Adipocyte (in vitro differentiated cells): ENCODE measurements at regions not wholly inside any gene's neighbourhood (a gene's known extent, or its start where the extent isn't known, plus 50 kb on each side); places are given as distances from the start of the nearest gene placed in this dataset.
"Not testable (repeated sequence)": the region's sequence is repeated elsewhere in the genome, so short reads cannot be mapped to it uniquely, and the experiment has no call there.

Source experiments
- DNase-seq: peaks from one replicate; pipeline ENCODE4 v3.0.0-alpha.2; 2015; ENCODE audit warnings: low read depth
- H3K27me3 ChIP-seq: replicated peaks from 2 replicates; pipeline ENCODE4 v1.7.0; 2013; ENCODE audit warnings: mild to moderate bottlenecking, low read length, moderate library complexity; ENCODE audit not compliant: control insufficient read depth, insufficient read depth
- H3K36me3 ChIP-seq: 2 replicates; pipeline ENCODE4 v1.7.0; 2013; ENCODE audit warnings: low read length, mild to moderate bottlenecking, moderate library complexity; ENCODE audit not compliant: control insufficient read depth, insufficient read depth, severe bottlenecking
- H3K4me1 ChIP-seq: 2 replicates; pipeline ENCODE4 v1.7.0; 2013; ENCODE audit warnings: mild to moderate bottlenecking, low read length, moderate library complexity; ENCODE audit not compliant: control insufficient read depth, insufficient read depth
- H3K4me3 ChIP-seq: 2 replicates; pipeline ENCODE4 v1.7.0; 2013; ENCODE audit warnings: mild to moderate bottlenecking, low read length, moderate library complexity
- H3K9ac ChIP-seq: 2 replicates; pipeline ENCODE4 v1.7.0; 2013; ENCODE audit warnings: mild to moderate bottlenecking, low read length, moderate library complexity
- H3K9me3 ChIP-seq: 2 replicates; pipeline ENCODE4 v1.7.0; 2013; ENCODE audit warnings: mild to moderate bottlenecking, low read length, moderate library complexity; ENCODE audit not compliant: control insufficient read depth

- Histone ChIP-seq H3K4me1 (no peaks in the 10 kb centered on the region), H3K9me3 (peaks cover 8% of the 10 kb centered on the region), H3K9ac (no peak overlapping the region), H3K4me3 (peak overlapping the region; percentile 52), H3K27me3 (no peaks in the 10 kb centered on the region), H3K36me3 (no peaks in the 10 kb centered on the region)
- DNase-seq: no peak
These were observed 980.0 kb downstream of the DNAJB9 start for GRCh38 chr7:109549471-109550193.

GRCh38 chr7:109552017-109552416 is 982.3 kb downstream of the DNAJB9 start:
- H3K9ac ChIP-seq: no peak overlapping the region
- H3K27me3 ChIP-seq: no peaks in the 10 kb centered on the region
- H3K4me3 ChIP-seq: no peak overlapping the region
- peaks cover 8% of the 10 kb centered on the region for H3K9me3 ChIP-seq
- no peak for DNase-seq
- no peaks in the 10 kb centered on the region for H3K36me3 ChIP-seq
- H3K4me1 ChIP-seq: no peaks in the 10 kb centered on the region

DNA sequence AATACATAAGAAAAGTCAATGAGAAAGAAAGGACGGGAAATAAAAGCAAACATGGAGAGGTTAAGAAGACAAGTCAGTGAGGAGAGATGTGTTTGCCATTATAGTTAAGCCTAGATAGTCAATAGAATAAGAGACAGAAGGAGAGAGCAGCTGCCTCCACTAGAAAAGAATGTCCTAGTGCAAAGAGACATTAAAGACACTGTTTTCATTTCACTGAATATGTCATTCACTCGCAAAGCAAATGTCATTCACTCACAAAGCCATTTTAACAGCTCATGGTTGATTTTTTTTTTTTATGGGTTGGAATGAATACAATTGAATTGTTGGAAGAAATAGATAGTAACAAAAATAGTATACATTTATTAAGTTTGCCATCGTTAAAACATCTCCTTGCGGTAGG is 1007.6 kb downstream of the DNAJB9 start:
- Histone ChIP-seq H3K4me1 (no peaks in the 10 kb centered on the region), H3K36me3 (no peaks in the 10 kb centered on the region), H3K27me3 (no peaks in the 10 kb centered on the region), H3K9me3 (peaks cover 4% of the 10 kb centered on the region), H3K4me3 (no peak overlapping the region), H3K9ac (no peak overlapping the region)
- no peak for DNase-seq

- H3K4me3 ChIP-seq: no peak overlapping the region
- H3K9me3 ChIP-seq: peaks cover 4% of the 10 kb centered on the region
- no peaks in the 10 kb centered on the region for H3K36me3 ChIP-seq
- H3K4me1 ChIP-seq: no peaks in the 10 kb centered on the region
- no peak overlapping the region for H3K9ac ChIP-seq
- no peak for DNase-seq
- H3K27me3 ChIP-seq: no peaks in the 10 kb centered on the region
These were observed 1010.2 kb downstream of the DNAJB9 start for GRCh38 chr7:109579901-109580300.

DNA sequence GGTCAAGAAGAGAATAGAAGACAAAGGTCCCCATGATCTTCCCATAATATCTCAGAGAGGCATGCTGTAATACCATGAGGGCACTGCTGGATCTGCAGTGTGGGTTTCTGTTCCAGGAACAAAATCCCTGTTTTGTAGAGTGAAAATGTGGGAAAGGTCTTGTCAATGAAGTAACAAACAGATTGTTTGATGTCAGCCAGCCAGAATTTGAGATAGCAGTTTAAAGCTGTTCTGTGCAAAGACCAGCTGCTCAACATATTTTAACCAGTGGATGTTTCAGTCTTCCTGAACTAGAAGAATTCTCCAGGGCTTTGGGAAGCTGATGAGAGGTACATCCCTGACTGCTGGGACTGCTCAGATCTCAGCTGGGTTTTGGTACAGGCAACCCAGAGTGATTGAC is 1012.5 kb downstream of the DNAJB9 start:
- Histone ChIP-seq H3K9ac (no peak overlapping the region), H3K9me3 (peaks cover 14% of the 10 kb centered on the region)
- no peak for DNase-seq

DNA sequence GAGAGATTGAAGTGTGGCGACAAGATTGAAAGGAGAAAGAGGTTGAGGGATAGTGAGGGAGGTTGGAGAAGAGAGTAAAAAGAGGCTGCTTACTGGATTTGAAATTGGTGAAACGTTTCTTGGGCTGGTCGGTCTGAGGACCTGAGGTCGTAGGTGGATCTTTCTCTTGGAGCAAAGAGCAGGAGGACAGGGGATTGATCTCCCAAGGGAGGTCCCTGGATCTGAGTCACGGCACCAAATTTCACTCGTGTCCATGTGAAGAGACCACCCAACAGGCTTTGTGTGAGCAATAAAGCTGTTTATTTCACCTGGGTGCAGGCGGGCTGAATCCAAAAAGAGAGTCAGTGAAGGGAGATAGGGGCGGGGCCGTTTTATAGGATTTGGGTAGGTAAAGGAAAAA is 1027.3 kb downstream of the DNAJB9 start:
- H3K36me3 ChIP-seq, DNase-seq, H3K9ac ChIP-seq, H3K27me3 ChIP-seq, H3K4me3 ChIP-seq, H3K9me3 ChIP-seq, H3K4me1 ChIP-seq: not testable (repeated sequence)

More for the DNA sequence above, 1012.5 kb downstream of the DNAJB9 start:
- no peaks in the 10 kb centered on the region for H3K36me3 ChIP-seq
- no peaks in the 10 kb centered on the region for H3K4me1 ChIP-seq
- no peaks in the 10 kb centered on the region for H3K27me3 ChIP-seq
- H3K4me3 ChIP-seq: no peak overlapping the region

DNA sequence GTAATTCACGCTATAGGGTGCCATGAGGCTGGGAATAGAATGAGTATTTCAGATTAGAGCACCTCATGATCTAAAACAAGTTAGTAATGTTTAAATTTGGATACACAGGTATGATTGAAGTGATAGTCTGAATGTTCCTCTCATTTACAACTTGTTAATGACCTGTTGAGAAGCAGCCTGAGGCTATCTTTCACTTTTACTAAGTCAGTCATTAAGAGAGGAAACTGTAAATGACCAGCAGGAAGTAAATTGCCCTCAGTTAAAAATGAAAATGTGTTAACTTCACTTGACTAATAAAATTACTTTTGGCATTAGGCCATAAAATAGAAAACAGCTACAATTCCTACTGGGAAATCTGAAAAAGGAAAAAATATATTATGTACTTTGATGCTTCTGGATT is 1042.0 kb downstream of the DNAJB9 start:
- Histone ChIP-seq H3K4me3 (no peak overlapping the region), H3K36me3 (no peaks in the 10 kb centered on the region), H3K4me1 (no peaks in the 10 kb centered on the region), H3K9ac (no peak overlapping the region), H3K9me3 (no peaks in the 10 kb centered on the region), H3K27me3 (no peaks in the 10 kb centered on the region)
- DNase-seq: no peak

- Histone ChIP-seq H3K27me3 (no peaks in the 10 kb centered on the region), H3K9ac (no peak overlapping the region), H3K4me1 (no peaks in the 10 kb centered on the region), H3K36me3 (no peaks in the 10 kb centered on the region), H3K4me3 (no peak overlapping the region), H3K9me3 (no peaks in the 10 kb centered on the region)
- no peak for DNase-seq
These were observed 1046.9 kb downstream of the DNAJB9 start for GRCh38 chr7:109616551-109617069.

DNA sequence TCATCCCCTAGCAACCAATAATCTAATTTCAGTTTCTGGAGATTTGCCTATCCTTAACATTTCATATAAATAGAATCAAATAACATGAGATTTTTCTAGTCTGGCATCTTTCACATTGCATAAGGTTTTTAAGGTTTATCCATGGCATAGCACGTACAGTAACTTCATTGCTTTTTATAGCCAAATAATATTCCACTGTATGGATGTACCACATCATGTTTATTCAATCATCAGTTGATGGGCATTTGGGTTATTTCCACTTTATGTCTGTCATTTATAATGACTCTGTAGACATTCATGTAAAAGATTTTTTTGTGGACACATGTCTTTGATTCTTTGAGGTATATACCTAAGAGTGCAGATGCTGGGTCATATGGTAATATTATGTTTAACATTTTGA is 1052.6 kb downstream of the DNAJB9 start:
- DNase-seq: no peak
- Histone ChIP-seq H3K4me3 (no peak overlapping the region), H3K36me3 (no peaks in the 10 kb centered on the region), H3K27me3 (no peaks in the 10 kb centered on the region), H3K9me3 (no peaks in the 10 kb centered on the region), H3K4me1 (no peaks in the 10 kb centered on the region), H3K9ac (no peak overlapping the region)

DNA sequence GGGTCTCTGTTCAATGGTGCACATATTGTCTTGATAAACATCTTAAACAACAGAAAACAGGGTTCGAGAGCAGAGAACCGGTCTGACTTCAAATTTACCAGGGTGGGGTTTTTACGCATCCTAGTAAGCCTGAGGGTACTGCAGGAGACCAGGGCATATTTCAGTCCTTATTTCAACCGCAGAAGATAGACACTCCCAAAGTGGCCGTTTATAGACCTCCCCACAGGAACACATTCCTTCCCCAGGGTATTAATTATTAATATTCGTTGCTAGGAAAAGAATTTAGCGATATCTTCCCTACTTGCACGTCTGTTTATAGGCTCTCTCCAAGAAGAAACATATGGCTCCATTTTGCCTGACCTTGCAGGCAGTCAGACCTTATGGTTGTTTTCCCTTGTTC is 1063.2 kb downstream of the DNAJB9 start:
- not testable (repeated sequence) for H3K4me3 ChIP-seq, H3K36me3 ChIP-seq, H3K4me1 ChIP-seq, H3K9ac ChIP-seq, H3K27me3 ChIP-seq, DNase-seq
- peaks cover 16% of the 10 kb centered on the region for H3K9me3 ChIP-seq

- Histone ChIP-seq H3K4me1 (no peaks in the 10 kb centered on the region), H3K27me3 (no peaks in the 10 kb centered on the region), H3K9me3 (peaks cover 16% of the 10 kb centered on the region), H3K9ac (no peak overlapping the region), H3K36me3 (no peaks in the 10 kb centered on the region), H3K4me3 (no peak overlapping the region)
- DNase-seq: no peak
These were observed 1065.7 kb downstream of the DNAJB9 start for GRCh38 chr7:109635374-109635773.
